OCI-LY3 (cell line): ENCODE measurements at regions not wholly inside any gene's neighbourhood (a gene's known extent, or its start where the extent isn't known, plus 50 kb on each side); places are given as distances from the start of the nearest gene placed in this dataset.
"Not testable (repeated sequence)": the region's sequence is repeated elsewhere in the genome, so short reads cannot be mapped to it uniquely, and the experiment has no call there.

Experiments used
- EZH2phosphoT487 ChIP-seq: fragments of 200-600 bp; shearing (Covaris generic); IDR thresholded peaks from 2 replicates; pipeline ENCODE4 v1.6.1; 2018; ENCODE audit warnings: antibody characterized with exemption, mixed run types, low read depth
- TF ChIP-seq, protein P1 (sequence below): fragments of 200-600, 300-600 bp; sonication (generic); IDR thresholded peaks from 2 replicates; pipeline ENCODE4 v1.5.1; 2014; ENCODE audit warnings: antibody characterized with exemption, low read length, low read depth

DNA sequence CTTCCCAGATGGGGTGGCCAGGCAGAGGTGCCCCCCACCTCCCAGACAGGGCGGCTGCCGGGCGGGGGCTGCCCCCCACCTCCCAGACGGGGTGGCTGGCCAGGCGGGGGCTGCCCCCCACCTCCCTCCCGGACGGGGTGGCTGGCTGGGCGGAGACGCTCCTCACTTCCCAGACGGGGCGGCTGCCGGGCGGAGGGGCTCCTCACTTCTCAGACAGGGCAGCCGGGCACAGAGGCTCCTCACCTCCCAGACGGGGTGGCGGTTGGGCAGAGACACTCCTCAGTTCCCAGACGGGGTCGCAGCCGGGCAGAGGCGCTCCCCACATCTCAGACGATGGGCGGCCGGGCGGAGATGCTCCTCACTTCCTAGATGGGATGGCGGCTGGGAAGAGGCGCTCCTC is 76.4 kb upstream of the AADAT start:
- TF ChIP-seq, protein P1, sequence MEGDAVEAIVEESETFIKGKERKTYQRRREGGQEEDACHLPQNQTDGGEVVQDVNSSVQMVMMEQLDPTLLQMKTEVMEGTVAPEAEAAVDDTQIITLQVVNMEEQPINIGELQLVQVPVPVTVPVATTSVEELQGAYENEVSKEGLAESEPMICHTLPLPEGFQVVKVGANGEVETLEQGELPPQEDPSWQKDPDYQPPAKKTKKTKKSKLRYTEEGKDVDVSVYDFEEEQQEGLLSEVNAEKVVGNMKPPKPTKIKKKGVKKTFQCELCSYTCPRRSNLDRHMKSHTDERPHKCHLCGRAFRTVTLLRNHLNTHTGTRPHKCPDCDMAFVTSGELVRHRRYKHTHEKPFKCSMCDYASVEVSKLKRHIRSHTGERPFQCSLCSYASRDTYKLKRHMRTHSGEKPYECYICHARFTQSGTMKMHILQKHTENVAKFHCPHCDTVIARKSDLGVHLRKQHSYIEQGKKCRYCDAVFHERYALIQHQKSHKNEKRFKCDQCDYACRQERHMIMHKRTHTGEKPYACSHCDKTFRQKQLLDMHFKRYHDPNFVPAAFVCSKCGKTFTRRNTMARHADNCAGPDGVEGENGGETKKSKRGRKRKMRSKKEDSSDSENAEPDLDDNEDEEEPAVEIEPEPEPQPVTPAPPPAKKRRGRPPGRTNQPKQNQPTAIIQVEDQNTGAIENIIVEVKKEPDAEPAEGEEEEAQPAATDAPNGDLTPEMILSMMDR = not testable (repeated sequence)
- TF ChIP-seq EZH2phosphoT487 = not testable (repeated sequence)
